ENCODE measurements at regions not wholly inside any gene's neighbourhood (a gene's known extent, or its start where the extent isn't known, plus 50 kb on each side); places are given as distances from the start of the nearest gene placed in this dataset.
"Not testable (repeated sequence)": the region's sequence is repeated elsewhere in the genome, so short reads cannot be mapped to it uniquely, and the experiment has no call there.

DNA sequence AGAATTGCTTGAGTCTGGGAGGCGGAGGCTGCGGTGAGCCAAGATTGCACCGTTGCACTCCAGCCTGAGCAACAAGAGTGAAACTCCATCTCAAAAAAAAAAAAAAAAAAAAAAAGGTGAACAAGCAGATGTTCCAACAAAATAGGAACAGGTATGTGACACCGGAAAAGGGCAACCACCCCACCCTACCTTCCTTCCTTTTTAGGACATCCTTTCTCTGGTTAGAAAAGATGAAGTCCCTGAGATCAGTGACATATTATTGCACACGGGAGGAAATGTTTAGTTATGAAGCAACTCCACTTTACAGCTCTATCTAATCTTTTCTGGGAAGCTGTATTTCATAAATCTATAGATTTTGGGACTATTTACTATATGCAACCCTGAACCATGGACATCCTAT, 114.2 kb upstream of the MON1B start:
- no peak for DNase-seq

GRCh38 chr16:77077256-77077922, 113.6 kb upstream of the MON1B start:
- DNase-seq: peak; percentile 25

DNA sequence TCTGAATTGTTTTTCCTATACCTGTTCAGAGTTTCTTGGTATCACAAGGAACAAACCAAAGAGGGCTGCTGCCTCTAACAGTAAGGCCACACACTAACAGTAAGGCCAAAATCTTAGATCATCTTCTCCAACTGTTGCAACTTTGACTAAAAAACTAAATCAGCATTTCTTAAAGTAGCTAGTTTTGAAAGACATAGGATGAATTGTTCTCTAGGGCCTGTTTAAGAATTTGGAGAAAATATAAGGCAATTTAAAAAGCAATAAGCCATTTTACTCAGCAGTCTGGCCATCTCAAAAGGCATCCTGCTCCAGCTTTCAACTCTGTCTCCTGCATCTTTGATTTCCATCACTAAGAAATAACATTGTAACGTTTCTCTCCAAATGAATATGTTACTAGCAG, 105.0 kb upstream of the MON1B start:
- no peak for DNase-seq

DNA sequence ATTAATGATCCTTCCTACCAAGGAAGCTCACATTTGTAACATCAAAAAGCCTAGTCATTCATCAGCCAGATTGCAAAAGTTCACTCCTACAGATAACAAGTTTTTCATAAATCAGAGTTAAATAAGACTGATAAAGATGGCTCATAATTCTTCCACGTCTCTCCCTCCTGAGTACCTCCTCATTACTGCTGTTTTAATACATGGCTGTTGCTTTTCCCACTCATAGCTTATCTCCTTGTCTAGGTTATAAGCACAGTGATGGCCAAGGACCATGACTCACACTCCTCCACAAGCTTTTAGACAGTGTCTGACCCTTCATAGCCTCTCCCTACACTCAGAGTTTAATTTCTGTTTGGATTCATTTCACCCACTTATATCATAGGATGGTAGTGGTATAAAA, 100.9 kb upstream of the MON1B start:
- no peak for DNase-seq

DNA sequence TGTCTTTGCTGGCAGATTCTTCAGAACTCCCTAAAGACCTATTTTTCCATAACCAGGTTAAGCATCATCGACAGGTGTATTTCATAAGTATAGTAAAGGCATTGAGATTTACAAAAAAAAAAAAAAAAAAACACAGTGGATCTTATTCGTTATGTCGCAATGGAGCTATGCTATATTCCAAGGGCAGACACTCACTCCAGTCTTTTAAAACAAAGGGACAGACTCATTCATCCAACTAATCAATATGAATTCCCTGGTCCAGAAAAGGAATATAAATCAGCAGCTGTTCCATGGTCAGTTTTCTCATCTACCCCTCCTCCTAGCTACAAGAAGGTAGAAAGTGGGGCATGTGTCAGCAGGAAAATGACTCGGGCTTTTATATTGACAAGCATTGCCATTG, 97.7 kb upstream of the MON1B start:
- DNase-seq: peak; percentile 43

DNA sequence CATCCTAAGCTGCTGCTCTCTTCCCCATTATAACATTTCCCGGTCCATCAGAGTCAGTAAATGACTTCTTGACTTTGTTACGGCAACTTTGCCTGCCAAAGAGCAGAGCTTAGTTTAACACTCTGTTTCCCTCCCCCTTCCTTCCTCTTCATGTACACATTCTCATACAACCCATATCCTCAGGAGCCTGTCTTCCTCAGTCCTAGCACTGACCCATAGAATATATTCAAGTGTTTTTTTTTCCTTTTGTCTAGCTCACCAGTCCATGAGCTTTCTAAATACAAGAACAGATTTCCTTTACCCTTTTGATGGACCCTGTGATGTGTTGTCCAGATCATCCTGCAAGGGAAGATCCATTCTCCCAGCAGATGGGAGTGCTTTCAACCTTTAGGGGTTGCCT, 97.0 kb upstream of the MON1B start:
- DNase-seq: peak; percentile 30

- no peak for DNase-seq
Measured at GRCh38 chr16:77111056-77111565, 79.9 kb upstream of the MON1B start.

DNA sequence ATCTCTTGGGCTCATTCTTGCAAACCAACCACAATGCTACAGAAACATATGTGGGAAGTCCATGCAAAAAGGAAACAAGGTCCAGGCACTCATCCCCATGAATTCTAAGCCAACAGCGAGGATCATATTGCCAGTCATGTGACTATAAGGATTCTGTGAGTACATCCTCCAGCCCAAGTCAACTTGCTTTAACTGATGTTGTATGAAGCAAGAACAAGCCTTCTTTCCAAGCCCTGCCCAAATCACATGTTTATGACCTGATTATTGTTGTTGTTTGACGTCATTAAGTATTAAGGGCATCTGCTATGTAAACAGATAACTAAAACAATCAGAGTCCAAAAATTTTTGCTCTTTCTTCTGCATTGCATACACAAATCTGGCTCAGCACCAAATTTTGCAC, 78.2 kb upstream of the MON1B start:
- no peak for DNase-seq

- no peak for DNase-seq
Measured at GRCh38 chr16:77113835-77114234, 77.2 kb upstream of the MON1B start.

DNA sequence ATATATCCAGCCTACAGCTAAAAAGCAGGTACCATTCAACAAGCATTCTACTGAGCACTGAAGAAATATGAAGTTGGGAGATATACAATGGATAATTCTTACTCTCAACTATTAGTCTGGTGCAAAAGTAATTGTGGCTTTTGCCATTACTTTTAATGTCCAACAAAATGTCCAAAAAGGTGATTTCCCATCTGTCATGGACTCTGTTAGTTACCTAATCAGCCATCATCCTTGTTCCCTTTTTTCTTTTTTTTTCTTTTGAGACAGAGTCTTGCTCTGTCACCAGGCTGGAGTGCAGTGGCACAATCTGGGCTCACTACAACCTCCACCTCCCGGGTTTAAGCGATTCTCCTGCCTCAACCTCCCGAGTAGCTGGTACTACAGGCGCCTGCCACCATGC, 76.6 kb upstream of the MON1B start:
- not testable (repeated sequence) for DNase-seq

DNA sequence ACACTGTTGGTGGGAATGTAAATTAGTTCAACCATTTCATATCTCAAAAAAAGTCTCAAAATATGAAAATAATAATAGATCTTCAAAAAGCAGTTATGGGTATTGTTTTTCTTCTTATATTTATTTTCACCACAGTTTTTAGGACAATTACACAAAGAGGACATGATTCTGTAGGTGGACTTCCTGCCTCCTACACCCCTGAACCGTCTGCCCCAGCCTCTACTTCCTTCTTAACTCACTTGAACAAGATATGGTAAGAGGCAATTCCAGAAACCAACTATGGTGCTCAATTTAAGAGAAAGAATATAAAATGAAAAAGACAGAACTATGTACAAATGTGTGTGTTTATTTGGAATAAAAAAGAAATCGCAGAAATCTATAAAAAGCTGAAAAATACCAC, 74.1 kb upstream of the MON1B start:
- no peak for DNase-seq

DNA sequence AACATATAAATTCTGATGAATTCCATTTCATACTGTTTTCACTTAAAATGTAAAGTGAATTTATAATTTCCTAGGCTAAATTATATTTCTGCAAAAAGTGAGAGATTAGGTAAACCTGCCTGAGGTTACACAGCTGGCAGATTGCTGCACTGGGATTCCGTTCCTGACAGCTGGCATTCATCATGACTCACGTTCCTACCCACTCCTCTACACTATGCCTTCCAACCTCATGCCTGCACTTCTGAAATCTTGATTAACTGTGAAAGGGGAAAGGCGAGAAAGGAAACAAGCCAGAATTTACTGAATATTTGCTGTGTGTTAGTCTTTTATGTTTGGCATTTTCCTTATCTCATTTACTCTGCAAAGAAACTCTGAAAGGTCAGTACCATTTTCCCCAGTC, 73.3 kb upstream of the MON1B start:
- DNase-seq: no peak

GRCh38 chr16:77131398-77131797, 59.6 kb upstream of the MON1B start:
- DNase-seq: no peak

DNA sequence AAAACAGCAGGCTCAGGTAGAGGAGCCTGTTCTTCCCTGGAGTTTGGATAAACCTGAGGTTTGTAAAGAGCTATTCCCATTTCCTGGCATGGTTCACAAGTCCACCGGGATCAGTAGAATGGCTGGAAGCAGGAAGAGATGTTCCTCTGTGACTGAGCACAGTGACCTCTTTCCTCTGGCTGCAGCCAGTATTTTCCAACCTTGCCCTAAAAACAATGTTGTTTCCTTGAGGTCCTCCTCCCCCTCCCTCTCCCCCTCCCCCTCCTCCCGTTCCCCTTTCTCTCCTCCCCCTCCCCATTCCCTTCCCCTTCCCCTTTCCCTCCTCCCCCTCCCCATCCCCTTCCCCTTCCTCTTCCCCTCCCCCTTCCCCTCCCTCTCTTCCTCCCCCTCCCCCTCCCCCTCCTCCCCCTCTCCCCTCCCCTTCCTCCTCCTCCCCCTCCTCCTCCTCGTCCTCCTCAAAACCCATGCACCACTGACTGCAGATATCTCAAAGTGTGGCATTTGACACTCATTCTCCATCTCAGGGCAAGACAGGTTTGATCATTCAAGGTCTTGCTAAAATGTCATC, 58.9 kb upstream of the MON1B start:
- no peak for DNase-seq

- DNase-seq: no peak
Measured at GRCh38 chr16:77133706-77134105, 57.3 kb upstream of the MON1B start.

DNA sequence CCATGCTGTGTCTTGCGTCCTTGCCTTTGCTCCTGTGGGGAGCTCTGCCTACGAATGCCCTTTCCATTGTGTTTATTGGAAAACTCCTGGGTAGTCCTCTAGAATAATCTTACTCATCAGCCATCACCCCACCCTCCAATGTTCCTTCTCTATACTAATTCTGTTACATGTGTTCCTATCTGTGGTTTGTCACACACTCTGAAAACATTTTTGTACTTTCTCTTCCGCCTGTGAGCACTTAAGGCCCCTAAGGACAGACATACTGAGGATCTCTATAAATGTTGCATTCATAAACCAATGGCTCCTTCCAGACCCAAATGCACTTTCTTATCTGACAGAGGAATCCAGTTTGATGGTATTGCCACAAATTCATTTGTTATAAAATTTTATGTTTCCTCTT, 53.9 kb upstream of the MON1B start:
- no peak for DNase-seq

All from retina (tissue), 1 donor.